ENCODE measurements at regions not wholly inside any gene's neighbourhood (a gene's known extent, or its start where the extent isn't known, plus 50 kb on each side); places are given as distances from the start of the nearest gene placed in this dataset.

DNA sequence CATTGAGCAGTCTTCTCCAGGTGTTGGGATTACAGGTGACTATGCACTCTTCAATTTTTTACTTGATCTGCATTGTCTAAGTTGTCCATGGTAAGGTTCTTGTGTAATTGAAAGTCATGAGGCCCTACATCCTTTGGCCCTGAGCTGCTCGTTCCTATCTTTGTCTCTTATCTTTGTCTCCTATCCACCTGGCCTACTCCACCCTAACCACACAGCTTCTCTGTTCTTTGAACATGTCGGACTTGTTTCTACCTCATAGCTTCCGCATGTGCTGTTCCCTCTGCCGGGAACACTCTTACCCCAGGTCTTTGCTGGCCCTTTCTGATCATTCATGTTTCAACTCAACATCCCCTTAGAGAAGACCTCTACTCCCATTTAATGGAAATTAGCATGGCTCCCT lies 194.8 kb upstream of the TBX3 start:
- no peak overlapping the region for H3K4me3 ChIP-seq (ENCODE audit: low read depth, low read length)
- TF ChIP-seq CTCF (IDR thresholded peaks at IDR 0.05; ENCODE audit: insufficient read depth, low read length, poor library complexity, severe bottlenecking) = no peak
- no peak for DNase-seq (ENCODE audit: low read depth)
- H3K36me3 ChIP-seq (ENCODE audit: control insufficient read depth, insufficient read depth, low read length) = no peaks in the 10 kb centered on the region
- no peaks in the 10 kb centered on the region for H3K27me3 ChIP-seq (ENCODE audit: control insufficient read depth, insufficient read depth, low read length)

- no peak for DNase-seq (ENCODE audit: low read depth)
- H3K36me3 ChIP-seq (ENCODE audit: control insufficient read depth, insufficient read depth, low read length) = no peaks in the 10 kb centered on the region
- H3K4me3 ChIP-seq (ENCODE audit: low read depth, low read length) = no peak overlapping the region
- TF ChIP-seq CTCF (IDR thresholded peaks at IDR 0.05; ENCODE audit: insufficient read depth, low read length, poor library complexity, severe bottlenecking) = no peak
- no peaks in the 10 kb centered on the region for H3K27me3 ChIP-seq (ENCODE audit: control insufficient read depth, insufficient read depth, low read length)
These were observed 193.1 kb upstream of the TBX3 start for GRCh38 chr12:114876968-114877680.

- DNase-seq (ENCODE audit: low read depth) = no peak
- TF ChIP-seq CTCF (IDR thresholded peaks at IDR 0.05; ENCODE audit: insufficient read depth, low read length, poor library complexity, severe bottlenecking) = no peak
- Histone ChIP-seq H3K27me3 (ENCODE audit: control insufficient read depth, insufficient read depth, low read length) (no peaks in the 10 kb centered on the region), H3K36me3 (ENCODE audit: control insufficient read depth, insufficient read depth, low read length) (no peaks in the 10 kb centered on the region), H3K4me3 (ENCODE audit: low read depth, low read length) (no peak overlapping the region)
These were observed 191.3 kb upstream of the TBX3 start for GRCh38 chr12:114875313-114875712.

GRCh38 chr12:114873656-114874055 lies 189.7 kb upstream of the TBX3 start:
- TF ChIP-seq CTCF (IDR thresholded peaks at IDR 0.05; ENCODE audit: insufficient read depth, low read length, poor library complexity, severe bottlenecking) = no peak
- H3K27me3 ChIP-seq (ENCODE audit: control insufficient read depth, insufficient read depth, low read length) = no peaks in the 10 kb centered on the region
- H3K4me3 ChIP-seq (ENCODE audit: low read depth, low read length) = no peak overlapping the region
- no peak for DNase-seq (ENCODE audit: low read depth)
- no peaks in the 10 kb centered on the region for H3K36me3 ChIP-seq (ENCODE audit: control insufficient read depth, insufficient read depth, low read length)

DNA sequence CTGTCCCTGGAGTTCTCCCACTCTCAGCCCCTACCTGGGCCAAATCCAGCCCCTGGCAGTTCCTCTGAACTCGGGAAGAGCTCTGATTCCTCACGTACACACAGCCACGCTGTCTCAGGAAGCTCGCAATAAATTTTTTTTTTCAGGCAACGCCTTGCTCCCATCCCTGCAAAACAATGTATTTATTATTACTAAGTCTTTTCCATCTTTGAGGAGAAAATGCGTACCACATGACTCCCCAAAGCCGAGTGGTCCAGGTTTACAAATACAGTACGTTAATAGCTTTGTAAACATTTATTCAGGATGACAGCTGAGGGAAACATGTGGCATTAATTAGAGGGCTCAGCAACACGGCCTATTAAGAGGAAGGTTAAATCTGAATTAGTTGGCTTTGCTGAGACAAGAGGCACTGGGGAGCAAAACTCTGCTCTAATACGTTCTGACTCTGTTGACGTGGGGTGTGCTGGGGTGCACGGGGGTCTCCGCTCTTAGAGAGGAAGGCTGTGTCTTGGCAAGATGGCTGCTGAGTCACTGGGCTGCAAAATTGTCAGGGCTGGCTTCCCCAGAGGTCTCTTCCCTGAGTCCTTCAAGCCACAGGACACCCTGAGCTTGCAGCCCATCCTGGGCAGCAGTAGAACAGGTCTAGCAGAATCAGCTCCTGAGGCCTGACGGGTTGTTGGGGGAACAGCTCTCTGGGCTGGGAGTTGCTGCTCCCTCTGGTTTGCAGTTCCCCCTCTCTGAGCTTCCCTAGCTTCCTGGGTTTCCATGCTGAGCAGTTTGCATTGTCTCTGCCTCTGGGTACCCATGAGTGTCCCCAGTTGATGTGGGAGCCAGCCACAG lies 185.2 kb upstream of the TBX3 start:
- Histone ChIP-seq H3K27me3 (ENCODE audit: control insufficient read depth, insufficient read depth, low read length) (no peaks in the 10 kb centered on the region), H3K36me3 (ENCODE audit: control insufficient read depth, insufficient read depth, low read length) (no peaks in the 10 kb centered on the region), H3K4me3 (ENCODE audit: low read depth, low read length) (no peak overlapping the region)
- TF ChIP-seq CTCF (IDR thresholded peaks at IDR 0.05; ENCODE audit: insufficient read depth, low read length, poor library complexity, severe bottlenecking) = no peak
- no peak for DNase-seq (ENCODE audit: low read depth)

Measured in kidney epithelial cell (primary cell).